MM.1S (cell line): ENCODE measurements at regions not wholly inside any gene's neighbourhood (a gene's known extent, or its start where the extent isn't known, plus 50 kb on each side); places are given as distances from the start of the nearest gene placed in this dataset.

Source experiments
- EZH2 ChIP-seq: fragments of 300-600 bp; sonication (generic); optimal IDR thresholded peaks from 2 replicates; pipeline ENCODE3; 2017; ENCODE audit warnings: low read depth, mild to moderate bottlenecking, antibody characterized with exemption, low read length, mixed read lengths
- TF ChIP-seq, protein P1 (sequence below): fragments of 300-600 bp; sonication (generic); IDR thresholded peaks from 2 replicates; pipeline ENCODE4 v1.5.1; 2016; ENCODE audit warnings: antibody characterized with exemption, low read length, mixed read lengths

DNA sequence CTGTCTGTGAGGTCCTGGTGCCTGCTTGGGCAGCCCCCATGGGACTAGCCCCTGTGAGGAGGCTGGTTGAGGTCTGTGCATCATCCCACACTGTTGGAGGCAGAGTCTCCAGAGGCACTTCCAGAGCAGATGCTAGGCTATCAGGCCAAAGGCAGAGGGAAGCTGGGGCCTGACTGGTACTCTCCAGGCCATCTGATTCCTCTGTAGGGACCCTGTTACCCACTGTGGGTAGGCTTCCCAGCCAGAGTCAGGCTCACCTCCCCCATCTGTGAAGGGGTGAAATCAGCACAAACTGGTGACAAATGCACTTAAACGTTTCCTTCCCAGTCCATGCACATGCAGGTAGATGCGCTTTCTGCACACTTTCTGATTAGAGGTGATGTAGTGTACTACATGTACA lies 212.6 kb upstream of the TOPAZ1 start:
- TF ChIP-seq, protein P1, sequence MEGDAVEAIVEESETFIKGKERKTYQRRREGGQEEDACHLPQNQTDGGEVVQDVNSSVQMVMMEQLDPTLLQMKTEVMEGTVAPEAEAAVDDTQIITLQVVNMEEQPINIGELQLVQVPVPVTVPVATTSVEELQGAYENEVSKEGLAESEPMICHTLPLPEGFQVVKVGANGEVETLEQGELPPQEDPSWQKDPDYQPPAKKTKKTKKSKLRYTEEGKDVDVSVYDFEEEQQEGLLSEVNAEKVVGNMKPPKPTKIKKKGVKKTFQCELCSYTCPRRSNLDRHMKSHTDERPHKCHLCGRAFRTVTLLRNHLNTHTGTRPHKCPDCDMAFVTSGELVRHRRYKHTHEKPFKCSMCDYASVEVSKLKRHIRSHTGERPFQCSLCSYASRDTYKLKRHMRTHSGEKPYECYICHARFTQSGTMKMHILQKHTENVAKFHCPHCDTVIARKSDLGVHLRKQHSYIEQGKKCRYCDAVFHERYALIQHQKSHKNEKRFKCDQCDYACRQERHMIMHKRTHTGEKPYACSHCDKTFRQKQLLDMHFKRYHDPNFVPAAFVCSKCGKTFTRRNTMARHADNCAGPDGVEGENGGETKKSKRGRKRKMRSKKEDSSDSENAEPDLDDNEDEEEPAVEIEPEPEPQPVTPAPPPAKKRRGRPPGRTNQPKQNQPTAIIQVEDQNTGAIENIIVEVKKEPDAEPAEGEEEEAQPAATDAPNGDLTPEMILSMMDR: no peak
- TF ChIP-seq EZH2: no peak
